ENCODE measurements at regions not wholly inside any gene's neighbourhood (a gene's known extent, or its start where the extent isn't known, plus 50 kb on each side); places are given as distances from the start of the nearest gene placed in this dataset.
"Not testable (repeated sequence)": the region's sequence is repeated elsewhere in the genome, so short reads cannot be mapped to it uniquely, and the experiment has no call there.

DNA sequence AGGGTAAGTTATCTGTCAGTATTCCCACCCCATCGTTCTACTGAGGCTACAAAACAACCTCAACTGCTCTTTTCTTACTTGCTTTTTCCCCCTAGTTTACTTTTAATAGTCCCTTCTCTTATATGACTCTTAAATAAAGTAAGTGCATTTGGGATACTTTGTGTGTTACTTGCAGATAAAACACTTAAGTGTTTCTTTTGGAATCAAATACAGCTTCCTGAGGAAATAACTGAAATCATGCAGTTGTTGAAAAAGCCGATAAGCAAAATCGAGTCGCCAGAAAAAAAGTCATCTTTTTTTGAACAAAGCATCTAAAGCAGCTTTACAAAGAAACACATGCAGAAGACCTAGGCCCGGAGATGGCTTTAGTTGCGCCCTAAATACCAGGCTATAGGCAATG lies 53.5 kb upstream of the EPB41L4A start:
- no peak for DNase-seq

DNA sequence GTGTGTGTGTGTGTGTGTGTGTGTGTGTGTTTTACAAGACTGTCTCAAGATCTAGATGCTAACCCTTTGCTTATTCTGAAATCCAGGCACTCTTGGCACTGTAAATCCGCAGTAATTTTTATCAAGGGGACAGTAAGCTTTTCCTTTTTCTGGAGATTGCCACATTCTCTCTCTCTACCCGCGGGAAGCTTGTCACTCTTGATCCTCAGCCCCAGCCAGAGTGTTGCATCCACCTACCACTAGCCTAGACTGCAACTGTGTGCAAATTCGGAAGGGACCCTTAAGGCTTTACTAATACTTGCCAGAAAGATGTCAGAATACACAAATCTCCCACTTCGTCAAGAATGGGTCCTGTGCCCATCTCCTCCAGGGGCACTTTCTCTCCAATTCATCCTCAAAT lies 54.9 kb upstream of the EPB41L4A start:
- no peak for DNase-seq

DNA sequence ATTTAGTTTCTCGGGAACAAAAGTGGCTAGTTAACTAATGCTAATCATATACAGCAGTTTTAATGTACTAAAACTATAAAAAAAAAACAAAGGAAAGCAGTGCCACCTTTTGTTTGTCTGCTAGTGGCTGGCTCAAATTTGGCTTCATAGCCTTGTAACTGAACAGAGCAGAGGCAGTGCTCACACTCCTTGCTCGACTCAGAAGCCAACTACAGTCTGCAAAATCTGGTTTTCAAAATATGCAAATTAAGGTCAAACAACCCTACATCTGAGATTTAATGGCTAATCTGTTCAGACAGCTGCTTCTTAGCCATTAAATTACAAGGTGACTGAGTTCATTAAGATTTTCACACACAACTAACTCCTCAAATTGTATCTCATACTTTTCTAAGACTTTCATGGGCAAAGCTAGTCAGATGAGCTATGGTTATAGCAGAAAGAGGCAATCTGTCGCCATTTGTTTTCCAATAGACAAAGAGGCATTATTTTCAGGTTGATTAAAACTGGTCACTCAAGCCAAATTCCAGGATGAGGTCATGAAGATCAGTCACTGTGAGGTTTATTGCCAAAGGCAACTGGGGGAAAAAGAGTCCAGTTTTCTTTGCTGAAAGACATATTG lies 56.8 kb upstream of the EPB41L4A start:
- DNase-seq: no peak

DNA sequence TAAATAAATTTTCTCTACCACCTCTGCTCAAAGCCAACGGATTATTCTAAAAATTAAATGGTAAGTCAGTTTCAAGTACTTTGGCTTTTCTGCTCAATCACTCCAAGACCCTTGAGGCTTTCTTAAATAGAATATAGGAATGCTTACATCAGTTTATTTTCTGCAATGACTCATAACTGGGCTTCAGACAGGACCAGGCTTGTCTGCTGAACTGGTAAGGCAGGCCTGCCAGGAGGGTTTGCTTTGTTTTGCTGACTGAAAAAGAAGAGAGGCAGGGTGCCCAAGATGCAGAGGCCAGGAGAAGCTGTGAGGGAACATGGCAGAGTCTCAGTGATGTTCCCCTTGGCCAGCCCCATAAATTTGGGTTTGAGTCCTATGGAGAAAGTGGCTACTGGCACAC lies 60.3 kb upstream of the EPB41L4A start:
- no peak for DNase-seq

DNA sequence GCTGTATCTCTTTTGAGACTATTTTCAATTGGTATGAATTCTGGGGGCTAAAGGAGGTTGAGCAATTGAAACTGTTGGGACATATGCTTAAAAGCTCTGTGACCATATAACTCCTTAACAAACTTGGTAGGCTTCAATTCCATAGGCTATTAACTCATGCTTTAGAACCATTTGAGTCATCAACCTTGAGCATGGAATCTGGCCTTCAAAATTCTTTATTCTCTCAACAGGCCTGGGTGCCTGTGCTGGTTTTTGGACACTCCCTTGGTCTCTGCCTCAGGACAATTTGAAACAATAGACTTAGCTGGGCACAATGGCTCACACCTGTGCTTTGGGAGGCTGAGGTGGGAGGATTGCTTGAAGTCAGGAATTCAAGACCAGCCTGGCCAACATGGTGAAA lies 61.4 kb upstream of the EPB41L4A start:
- DNase-seq: no peak

DNA sequence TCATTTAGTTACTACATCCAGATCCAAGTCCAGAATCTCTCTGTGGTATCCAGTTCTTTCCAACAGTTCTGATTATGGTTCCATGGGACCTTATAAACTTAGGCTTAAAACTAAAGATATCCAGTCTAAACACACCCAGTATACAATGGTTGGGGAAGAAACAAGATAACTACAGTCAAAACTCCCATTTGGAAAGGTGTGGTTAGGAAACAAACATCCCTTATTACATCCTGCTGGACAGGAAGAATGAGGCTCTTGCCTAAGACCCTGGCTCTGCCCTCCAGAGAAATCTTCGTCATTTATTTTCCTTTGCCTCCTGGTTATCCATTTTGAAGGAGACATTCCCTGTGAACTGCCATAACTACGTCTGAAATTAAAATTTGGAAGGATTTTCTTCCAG lies 64.6 kb upstream of the EPB41L4A start:
- no peak for DNase-seq

DNA sequence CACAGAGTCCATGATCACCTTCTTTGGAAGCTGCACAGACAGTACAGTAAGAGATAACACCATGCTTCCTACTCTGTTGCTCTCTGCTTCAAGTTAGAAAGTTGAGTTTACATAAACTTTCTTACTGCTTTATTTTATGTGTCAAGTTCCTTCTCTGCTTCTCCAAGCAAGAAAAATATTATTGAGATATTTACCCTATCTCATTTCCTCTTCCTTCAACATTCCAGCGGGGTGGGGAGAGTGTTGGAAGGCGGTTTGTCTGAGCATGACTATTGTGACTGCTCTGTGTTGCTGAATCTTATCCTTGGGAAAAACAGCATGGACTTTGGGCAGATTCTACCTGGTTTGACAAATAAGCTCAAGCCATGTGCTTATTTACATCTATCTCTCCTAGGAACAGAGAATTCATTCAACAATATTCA lies 66.9 kb upstream of the EPB41L4A start:
- no peak for DNase-seq

DNA sequence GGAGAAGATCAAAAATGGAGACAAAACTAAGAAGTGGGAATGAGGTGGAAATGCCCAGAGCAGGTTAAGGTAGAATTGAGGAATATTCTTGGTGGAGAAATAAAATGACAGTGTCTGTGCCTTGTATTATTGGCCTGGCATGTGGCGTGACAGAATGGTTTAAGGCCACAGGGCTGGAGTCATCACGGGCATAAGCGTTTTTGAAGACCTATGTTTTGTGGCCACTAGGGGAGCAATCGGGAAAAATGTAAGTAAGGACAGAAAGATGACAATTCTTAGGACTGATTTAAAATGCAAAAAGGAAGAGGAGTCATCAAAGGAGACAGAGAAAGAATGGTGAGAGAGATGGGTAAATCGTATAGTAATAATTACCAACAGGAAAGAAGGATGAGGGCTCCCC lies 72.2 kb upstream of the EPB41L4A start:
- no peak for DNase-seq

DNA sequence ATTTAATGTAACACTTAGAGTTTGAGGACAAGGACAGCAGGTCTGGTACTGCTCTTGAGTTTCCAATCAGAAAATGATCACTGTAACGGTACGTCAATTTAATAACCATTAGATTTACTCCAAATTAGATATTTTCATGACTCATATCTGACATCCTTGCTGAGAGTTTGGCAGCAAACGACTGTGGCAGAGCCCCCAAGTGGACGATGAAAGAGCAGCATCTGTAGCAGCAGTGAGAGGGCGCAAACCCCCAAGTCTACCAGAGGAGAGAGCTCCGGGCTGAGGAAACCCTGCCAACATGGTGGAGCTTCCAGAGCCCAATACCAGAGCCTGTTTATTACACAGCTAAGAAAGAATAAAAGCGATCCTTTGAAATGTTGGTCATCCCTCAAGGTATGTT lies 73.2 kb upstream of the EPB41L4A start:
- peak; percentile 25 for DNase-seq

DNA sequence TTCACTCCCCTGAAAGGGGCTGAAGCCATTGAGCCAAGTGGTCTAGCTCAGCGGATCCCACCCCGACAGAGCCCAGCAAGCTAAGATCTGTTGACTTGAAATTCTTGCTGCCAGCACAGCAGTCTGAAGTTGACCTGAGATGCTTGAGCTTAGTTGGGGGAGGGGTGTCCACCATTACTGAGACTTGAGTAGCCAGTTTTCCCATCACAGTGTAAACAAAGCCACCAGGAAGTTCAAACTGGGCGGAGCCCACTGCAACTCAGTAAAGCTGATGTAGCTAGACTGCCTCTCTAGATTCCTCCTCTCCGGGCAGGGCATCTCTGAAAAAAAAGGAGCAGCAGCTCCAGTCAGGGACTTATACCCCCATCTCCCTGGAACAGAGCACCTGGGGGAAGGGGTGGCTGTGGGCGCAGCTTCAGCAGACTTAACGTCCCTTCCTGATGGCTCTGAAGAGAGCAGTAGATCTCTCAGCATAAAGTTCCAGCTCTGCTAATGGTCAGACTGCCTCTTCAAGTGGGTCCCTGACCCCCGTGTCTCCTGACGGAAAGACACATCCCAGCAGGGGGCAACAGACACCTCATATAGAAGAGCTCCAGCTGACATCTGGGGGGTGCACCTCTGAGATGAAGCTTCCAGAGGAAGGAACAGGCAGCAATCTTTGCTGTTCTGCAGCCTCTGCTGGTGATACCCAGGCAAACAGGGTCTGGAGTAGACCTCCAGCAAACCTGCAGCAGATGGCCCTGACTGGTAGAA lies 84.8 kb upstream of the EPB41L4A start:
- not testable (repeated sequence) for DNase-seq

DNA sequence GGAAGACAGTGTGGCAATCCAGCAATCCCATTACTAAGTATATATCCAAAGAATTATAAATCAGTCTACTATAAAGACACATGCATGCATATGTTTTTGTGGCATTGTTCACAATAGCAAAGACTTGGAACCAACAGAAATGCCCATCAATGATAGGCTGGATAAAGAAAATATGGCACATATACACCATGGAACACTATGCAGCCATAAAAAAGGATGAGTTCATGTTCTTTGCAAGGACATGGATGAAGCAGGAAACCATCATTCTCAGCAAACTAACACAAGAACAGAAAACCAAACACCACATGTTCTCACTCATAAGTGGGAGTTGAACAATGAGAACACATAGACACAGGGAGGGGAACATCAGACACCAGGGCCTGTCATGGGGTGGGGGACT lies 90.0 kb upstream of the EPB41L4A start:
- not testable (repeated sequence) for DNase-seq

DNA sequence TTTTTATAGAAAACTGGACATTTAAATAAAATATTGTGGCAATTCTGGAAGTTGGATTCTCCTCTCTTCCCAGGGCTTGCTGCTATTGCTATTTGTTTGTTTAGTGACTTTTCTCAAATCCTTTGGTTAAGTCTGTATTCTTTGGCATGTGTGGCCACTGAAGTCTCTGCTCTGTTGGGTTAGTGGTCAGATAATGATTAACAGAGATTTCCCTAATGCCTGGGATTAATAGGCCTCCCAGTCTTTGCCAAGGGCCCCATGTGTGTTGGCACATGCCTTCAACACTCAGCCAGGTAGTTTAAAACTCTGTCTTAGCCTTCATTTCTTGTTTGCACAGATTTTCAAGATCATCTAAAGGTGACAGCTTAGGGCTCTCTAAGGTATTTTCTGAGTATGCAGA lies 92.8 kb upstream of the EPB41L4A start:
- no peak for DNase-seq

DNA sequence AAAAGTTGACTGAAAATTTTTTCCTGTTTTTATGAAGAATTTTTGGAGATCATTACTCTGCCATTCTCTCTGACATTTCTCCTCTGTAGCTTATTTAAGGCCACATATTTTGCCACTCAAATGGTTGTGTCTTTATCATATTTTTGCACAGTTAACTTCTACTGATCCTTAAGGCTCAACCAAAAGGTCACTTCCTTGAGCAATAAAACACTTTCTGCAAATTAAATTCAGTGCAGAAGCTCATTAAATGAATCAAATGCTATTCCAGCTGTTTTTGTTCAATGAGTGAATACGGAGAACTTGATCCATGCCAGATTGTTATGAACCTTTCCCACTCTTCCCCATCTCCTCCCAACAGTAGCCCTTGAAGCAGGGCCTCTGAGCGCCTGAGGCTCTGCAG lies 93.8 kb upstream of the EPB41L4A start:
- DNase-seq: no peak

DNA sequence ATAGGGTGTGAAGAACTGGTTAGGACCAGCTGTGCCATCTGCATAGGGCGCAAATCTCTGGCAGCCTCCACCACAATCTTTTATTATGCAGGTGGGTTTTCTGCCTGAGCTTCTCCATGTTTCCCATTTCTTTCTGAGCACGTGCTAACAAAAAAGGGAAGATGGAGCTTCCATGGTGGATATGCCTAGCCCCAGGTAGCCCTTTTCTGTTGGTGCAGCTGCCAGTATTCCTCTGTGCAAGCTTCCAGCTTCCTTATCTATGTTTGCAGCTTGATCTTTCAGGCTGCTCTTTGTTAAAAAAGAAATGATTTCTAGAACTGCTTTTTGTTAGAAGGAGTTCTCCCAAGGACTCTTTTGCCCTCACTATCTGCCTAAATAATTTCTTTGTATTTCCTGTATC lies 95.0 kb upstream of the EPB41L4A start:
- DNase-seq: no peak

DNA sequence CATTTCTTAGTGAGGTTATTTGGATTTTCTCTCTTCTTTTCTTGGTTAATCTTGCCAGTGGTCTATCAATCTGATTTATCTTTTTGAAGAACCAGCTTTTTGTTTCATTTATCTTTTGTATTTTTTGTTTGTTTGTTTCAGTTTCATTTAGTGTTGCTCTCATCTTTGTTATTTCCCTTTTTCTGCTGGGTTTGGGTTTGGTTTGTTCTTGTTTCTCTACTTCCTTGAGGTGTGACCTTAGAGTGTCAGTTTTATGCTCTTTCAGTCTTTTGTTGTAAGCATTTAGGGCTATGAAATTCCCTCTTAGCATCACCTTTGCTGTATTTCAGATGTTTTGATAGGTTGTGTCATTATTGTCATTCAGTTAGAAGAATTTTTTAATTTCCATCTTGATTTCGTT lies 101.4 kb upstream of the EPB41L4A start:
- not testable (repeated sequence) for DNase-seq

DNA sequence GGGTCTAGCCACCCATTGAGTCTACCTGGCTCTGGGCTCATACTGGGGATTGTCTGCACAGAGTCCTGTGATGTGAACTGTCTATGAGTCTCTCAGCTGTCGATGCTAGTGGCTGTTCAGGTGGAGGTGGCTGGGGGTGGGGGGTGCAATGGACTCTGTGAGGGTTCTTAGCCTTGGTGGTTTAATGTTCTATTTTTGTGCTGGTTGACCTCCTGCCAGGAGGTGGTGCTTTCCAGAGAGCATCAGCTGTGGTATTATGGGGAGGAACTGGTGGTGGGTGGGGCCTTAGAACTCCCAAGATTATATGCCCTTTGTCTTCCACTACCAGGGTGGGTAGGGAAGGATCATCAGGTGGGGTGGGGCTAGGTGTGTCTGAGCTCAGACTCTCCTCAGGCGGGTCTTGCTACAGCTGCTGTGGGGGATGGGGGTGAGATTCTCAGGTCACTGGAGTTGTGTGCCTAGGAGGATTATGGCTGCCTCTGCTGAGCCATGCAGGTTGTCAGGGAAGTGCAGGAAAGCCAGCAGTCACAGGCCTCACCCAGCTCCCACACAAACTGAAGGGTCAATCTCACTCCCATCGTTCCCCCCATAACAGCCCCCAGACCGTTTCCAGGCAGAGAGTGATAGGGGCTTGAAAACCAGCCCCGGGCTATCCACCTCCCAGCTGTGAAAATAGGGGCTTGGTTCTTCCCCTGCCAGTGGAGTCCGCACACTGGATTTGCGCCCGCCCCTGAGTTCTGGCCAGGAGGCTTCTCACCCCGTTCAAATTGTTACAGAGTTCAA lies 104.0 kb upstream of the EPB41L4A start:
- not testable (repeated sequence) for DNase-seq

DNA sequence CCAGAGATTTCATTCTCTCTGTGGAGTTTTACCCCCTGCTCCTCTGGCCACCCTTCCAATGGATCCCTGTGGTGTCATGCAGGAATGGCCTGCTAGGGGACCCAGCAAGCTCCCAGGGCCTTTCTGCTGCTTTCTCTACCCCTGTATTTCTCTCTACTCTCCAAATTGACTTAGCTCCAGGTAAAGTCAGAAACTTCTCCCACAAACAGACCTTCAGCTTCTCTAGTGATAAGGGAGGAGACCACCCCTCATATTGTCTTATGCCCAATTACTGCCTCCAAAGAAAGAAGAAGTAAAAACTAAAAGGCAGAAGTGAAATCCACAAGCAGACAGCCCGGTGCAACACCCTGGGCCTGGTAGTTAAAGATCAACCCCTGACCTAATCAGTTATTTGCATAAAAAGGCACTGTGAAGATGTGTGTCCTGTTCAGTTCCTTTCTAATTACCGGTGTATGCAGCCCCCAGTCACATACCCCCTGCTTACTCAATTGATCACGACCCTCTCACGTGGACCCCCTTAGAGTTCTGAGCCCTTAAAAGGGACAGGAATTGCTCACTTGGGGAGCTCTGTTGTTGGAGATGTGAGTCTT lies 104.7 kb upstream of the EPB41L4A start:
- not testable (repeated sequence) for DNase-seq

DNA sequence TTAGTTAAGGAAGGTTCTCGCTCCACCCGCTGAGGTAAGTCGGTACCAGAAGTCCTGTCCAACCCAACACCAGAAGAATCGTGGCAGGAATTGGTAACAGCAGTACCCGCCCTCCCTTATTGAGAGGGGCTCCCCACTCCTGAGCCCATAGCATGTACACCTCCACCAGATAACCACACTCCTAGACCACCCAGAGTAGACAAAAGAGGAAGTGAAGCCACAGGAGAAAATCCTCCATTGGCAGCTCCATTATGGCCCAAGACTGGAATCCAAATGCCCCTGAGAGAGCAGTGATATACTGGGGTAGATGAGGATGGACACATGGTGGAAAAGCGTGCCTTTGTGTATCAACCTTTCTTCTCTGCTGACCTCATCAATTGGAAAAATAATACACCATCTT lies 106.1 kb upstream of the EPB41L4A start:
- DNase-seq: no peak

DNA sequence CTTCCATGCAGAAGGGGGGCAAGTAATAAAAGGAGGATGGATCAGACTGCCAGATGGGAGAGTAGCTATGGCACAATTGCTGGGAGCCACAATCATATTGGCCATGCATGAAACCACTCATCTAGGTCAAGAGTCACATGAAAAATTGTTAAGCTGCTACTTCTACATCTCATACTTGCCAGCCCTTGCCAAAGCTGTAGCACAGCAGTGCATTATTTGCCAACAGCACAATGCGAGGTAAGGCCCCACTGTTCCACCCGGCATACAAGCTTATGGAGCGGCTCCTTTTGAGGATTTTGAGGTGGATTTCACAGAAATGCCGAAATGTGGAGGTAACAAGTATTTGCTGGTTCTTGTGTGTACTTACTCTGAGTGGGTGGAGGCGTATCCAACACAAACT lies 109.9 kb upstream of the EPB41L4A start:
- no peak for DNase-seq

DNA sequence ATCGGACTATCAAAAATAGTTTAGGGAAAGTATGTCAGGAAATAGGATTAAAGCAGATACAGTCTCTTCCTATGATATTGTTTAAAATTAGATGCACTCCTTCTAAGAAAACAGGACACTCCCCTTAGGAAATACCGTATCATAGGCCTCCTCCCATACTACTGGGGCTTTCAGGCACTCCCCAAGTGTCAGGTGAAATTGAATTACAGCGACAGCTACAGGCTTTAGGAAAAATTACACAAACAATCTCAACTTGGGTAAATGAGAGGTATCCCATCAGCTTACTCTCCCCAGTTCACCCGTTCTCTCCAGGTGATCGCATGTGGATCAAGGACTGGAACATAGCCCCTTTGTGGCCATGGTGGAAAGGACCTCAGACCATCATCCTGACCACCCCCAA lies 110.4 kb upstream of the EPB41L4A start:
- DNase-seq: peak; percentile 4

DNA sequence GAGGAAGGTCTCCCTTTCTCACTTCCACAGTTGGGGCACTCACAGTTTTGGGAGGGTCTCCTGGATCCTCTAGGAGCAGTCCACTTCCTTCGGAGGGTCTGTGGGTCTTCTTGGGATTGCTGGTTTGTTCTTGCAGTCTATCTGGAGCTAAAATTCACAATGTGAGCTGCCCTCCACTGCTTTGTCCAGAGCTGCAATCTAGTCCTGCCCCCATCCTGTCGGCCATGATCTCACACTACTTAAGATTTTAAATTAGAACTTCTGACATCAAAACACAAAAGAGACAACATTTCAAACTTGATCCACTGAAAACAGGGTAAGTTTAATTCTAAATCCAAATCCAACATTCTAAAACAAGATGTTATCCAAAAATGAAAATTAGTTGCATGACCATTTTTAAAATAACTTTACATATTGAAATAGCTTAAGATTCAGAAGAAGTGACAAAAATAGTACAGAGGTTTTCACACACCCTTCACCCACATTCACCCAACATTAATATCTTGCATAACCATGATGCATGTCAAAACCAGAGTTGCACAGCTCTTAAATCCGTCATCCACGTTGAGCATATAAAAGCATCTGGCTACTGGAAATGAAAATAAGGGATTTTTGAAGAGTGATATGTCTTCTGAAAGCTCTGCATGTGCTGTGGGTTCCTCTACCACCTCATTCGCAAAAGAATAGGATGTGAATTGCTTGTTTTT lies 113.7 kb upstream of the EPB41L4A start:
- DNase-seq: no peak

DNA sequence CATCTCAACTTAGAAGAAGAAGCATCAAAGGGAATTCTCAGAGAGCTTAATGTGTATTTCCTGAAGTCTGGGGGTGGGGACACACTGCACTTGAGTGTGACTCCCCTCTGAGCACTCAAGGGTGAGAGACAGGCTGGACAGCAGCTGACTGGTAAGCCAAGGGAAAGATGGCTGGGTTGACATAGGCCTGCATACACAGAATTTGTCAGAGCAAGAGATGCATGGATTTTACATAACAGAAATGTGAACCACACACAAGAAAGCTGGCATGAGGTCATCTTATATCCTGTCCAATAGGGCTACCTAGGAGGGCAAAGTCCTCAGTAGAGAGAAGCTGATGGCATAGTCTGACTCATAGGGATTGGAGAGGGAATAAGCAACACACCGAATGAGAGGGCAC lies 114.3 kb upstream of the EPB41L4A start:
- DNase-seq: no peak

DNA sequence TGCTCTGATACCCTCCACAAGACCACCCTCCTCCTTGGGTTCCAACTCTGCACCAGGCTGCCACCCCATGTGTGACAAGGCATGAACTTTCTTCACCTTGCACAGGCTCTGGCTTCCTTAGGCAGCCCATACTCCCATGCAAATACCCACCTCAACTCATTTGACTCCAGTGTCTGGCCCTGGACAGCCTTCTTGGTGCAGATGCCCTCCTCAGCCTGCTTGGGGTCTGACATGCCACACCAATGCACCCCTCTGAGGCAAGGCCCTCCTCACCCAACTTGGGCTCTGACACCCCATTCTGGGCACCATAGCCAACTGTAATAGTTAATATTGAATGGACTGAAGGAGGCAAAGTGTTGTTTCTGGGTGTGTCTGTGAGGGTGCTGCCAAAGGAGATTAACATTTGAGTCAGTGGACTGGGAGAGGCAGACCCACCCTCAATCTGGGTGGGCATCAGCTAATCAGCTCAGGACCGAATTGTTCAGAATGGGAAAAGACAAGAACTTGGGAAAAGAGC lies 115.0 kb upstream of the EPB41L4A start:
- no peak for DNase-seq
